B cell (primary cell): ENCODE measurements at regions not wholly inside any gene's neighbourhood (a gene's known extent, or its start where the extent isn't known, plus 50 kb on each side); places are given as distances from the start of the nearest gene placed in this dataset.
"Not testable (repeated sequence)": the region's sequence is repeated elsewhere in the genome, so short reads cannot be mapped to it uniquely, and the experiment has no call there.

Experiments
- ATAC-seq: fragments of 200-7000 bp; cut with Tn5 transposase; one replicate; pipeline ENCODE4 v1.10.0; 2021; ENCODE audit warnings: low read depth, mild to moderate bottlenecking, moderate number of reproducible peaks, moderate library complexity
- CTCF ChIA-PET: fragments of 350-600 bp; sonication (Branson Sonifier 250); formaldehyde crosslinking; loops from one replicate; lab custom pipeline; 2021; ENCODE audit warnings: antibody characterized with exemption, inconsistent platforms; lab: Charles Lee
- POLR2A ChIA-PET: fragments of 350-600 bp; sonication (Branson Sonifier 250); formaldehyde crosslinking; loops from one replicate; lab custom pipeline; 2021; ENCODE audit warnings: antibody characterized with exemption; lab: Charles Lee
- DNase-seq: peaks from one replicate; pipeline ENCODE4 v3.0.0; 2013
- H2AFZ ChIP-seq: 2 replicates; pipeline ENCODE4 v1.6.1; 2012; ENCODE audit warnings: mild to moderate bottlenecking, low read depth, low read length; ENCODE audit not compliant: insufficient read depth, poor library complexity, severe bottlenecking
- H3K27ac ChIP-seq, 2 donors: 1 replicate in 1 of 2; 2 replicates in 1 of 2; pipeline ENCODE4 v1.5.1; 2012 to 2013; ENCODE audit warnings: low read length in 2 of 2, mild to moderate bottlenecking in 2 of 2, moderate library complexity in 1 of 2
- H3K27me3 ChIP-seq, 4 experiments: fragments of 200-600 bp in 1 of 4; sonication (generic) in 1 of 4; replicated peaks in 1 of 4; 1 replicate in 2 of 4; 2 replicates in 2 of 4; pipeline versions ENCODE4 v1.6.1 to v1.7.0; 2013 to 2016; ENCODE audit warnings: low read length in 3 of 4, mild to moderate bottlenecking in 2 of 4, mixed read lengths in 1 of 4, moderate library complexity in 1 of 4; ENCODE audit not compliant: insufficient read depth in 4 of 4, control insufficient read depth in 3 of 4; ENCODE audit errors: control extremely low read depth in 1 of 4
- H3K36me3 ChIP-seq, 2 experiments: replicated peaks in 1 of 2; 1 replicate in 1 of 2; 2 replicates in 1 of 2; pipeline versions ENCODE4 v1.6.1 to v1.7.1; 2013; ENCODE audit warnings: low read length in 1 of 2; ENCODE audit not compliant: insufficient read depth in 2 of 2, control insufficient read depth in 1 of 2; ENCODE audit errors: control extremely low read depth in 1 of 2, extremely low read depth in 1 of 2
- H3K4me1 ChIP-seq, 2 donors: fragments of 200-600 bp in 1 of 2; sonication (generic) in 1 of 2; 1 replicate in 1 of 2; 2 replicates in 1 of 2; pipeline versions ENCODE4 v1.5.1 to v1.6.1; 2013 to 2017; ENCODE audit warnings: low read length in 2 of 2; ENCODE audit not compliant: control insufficient read depth in 2 of 2, insufficient read depth in 2 of 2
- H3K4me2 ChIP-seq: replicated peaks from 2 replicates; pipeline ENCODE3; 2012; ENCODE audit warnings: mild to moderate bottlenecking, low read depth, low read length; ENCODE audit not compliant: poor library complexity, severe bottlenecking
- H3K4me3 ChIP-seq, 5 experiments: fragments of 200-600 bp in 1 of 5; sonication (generic) in 1 of 5; 1 replicate in 3 of 5; 2 replicates in 2 of 5; pipeline versions ENCODE4 v1.5.1 to v1.7.0; 2011 to 2016; ENCODE audit warnings: low read length in 4 of 5, mild to moderate bottlenecking in 4 of 5, low read depth in 2 of 5, control low read depth in 1 of 5, moderate library complexity in 1 of 5; ENCODE audit not compliant: insufficient read depth in 1 of 5; ENCODE audit errors: control extremely low read depth in 1 of 5, extremely low read depth in 1 of 5
- H3K79me2 ChIP-seq: fragments of 200-600 bp; sonication (generic); one replicate; pipeline ENCODE4 v1.6.0; 2016; ENCODE audit warnings: low read length; ENCODE audit not compliant: control insufficient read depth, insufficient read depth
- H3K9ac ChIP-seq: fragments of 200-600 bp; sonication (generic); 2 replicates; pipeline ENCODE4 v1.6.1; 2017; ENCODE audit warnings: mild to moderate bottlenecking, low read length, moderate library complexity
- H3K9me3 ChIP-seq, 3 donors: one replicate each; pipeline versions ENCODE4 v1.6.1 to v1.7.1; 2013; ENCODE audit warnings: low read length in 2 of 3; ENCODE audit not compliant: control insufficient read depth in 2 of 3, insufficient read depth in 1 of 3; ENCODE audit errors: control extremely low read depth in 1 of 3
- H4K20me1 ChIP-seq: 2 replicates; pipeline ENCODE4 v1.6.0; 2012; ENCODE audit warnings: mild to moderate bottlenecking, low read length; ENCODE audit not compliant: insufficient read depth, control insufficient read depth, poor library complexity, severe bottlenecking
- H3K27ac Mint-ChIP-seq: one replicate; pipeline ENCODE4 v1.8.0; 2021; ENCODE audit warnings: mixed read lengths
- H3K27me3 Mint-ChIP-seq: one replicate; pipeline ENCODE4 v1.8.0; 2021; ENCODE audit warnings: mixed read lengths
- H3K4me1 Mint-ChIP-seq: one replicate; pipeline ENCODE4 v1.8.0; 2021; ENCODE audit warnings: mixed read lengths
- H3K4me3 Mint-ChIP-seq: one replicate; pipeline ENCODE4 v1.8.0; 2021; ENCODE audit warnings: mixed read lengths
- H3K9me3 Mint-ChIP-seq: one replicate; pipeline ENCODE4 v1.8.0; 2022; ENCODE audit warnings: mixed read lengths; ENCODE audit not compliant: insufficient read depth
- EZH2 ChIP-seq: IDR thresholded peaks from 2 replicates; pipeline ENCODE4 v1.6.1; 2012; ENCODE audit warnings: borderline replicate concordance, low read depth, mild to moderate bottlenecking, moderate library complexity, low read length; ENCODE audit not compliant: insufficient read depth, poor library complexity, severe bottlenecking
- WGBS: methylation state at CpG from one replicate; pipeline ENCODE4 v1.1.5; 2013; ENCODE audit warnings: missing lambda C conversion rate; ENCODE audit not compliant: insufficient coverage; 5-methylcytosine and 5-hydroxymethylcytosine counted together
- intact Hi-C: fragments of 100-400 bp; cut with micrococcal nuclease; formaldehyde crosslinking; loops from one replicate; pipeline ENCODE4 v1.10.0; 2022
- TF ChIP-seq, protein P1 (sequence below): fragments of 200-600 bp; IDR thresholded peaks from one replicate; pipeline ENCODE4 v1.8.0; 2022; ENCODE audit warnings: antibody characterized with exemption, mild to moderate bottlenecking

DNA sequence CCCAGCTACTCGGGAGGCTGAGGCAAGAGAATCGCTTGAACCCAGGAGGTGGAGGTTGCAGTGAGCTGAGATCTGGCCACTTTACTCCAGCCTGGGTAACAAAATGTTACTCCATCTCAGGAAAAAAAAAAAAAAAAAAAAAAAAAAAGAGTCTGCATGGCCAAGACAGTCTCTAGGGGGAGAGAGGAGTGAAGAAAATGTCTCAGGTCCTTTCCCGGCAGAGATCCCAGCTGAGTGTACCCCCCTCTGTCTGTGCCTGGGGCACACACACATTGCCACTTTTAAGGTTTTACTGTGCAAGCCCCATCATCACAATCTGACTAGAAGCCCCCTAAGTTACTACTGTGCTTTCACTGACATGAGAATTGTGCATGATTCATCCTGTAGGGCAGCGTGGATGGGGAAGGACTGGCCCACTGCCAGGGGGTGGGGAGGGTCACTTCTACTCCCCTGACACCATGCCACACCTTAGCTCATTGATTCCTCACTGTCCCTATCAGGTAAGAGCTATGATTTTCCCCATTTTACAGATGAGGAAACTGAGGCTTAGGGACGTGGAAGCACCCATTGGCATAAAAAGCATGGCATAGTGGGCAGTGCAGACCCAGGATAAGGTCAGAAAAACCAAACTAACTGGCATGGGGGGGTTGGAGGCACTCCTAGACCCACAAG, 102.3 kb upstream of the LARP1 start:
- 100% methylated on average over 2 of the region's 5 CpGs for WGBS
- intact Hi-C loops = no loop called here
- H3K27me3 Mint-ChIP-seq = peaks cover 2% of the 10 kb centered on the region
- no peaks in the 10 kb centered on the region for H3K9me3 Mint-ChIP-seq
- Histone ChIP-seq H3K9ac (no peak overlapping the region), H3K4me2 (no peak overlapping the region), H3K27me3 (peaks cover 0 to under 1% (median under 1%) of the 10 kb centered on the region in 4 experiments), H3K79me2 (no peaks in the 10 kb centered on the region), H3K4me1 (peaks cover 9 to 17% of the 10 kb centered on the region in 2 donors), H4K20me1 (no peaks in the 10 kb centered on the region), H2AFZ (peak overlapping the region; percentile 20), H3K9me3 (no peaks in the 10 kb centered on the region), H3K27ac (no peak overlapping the region), H3K36me3 (no peaks in the 10 kb centered on the region), H3K4me3 (no peak overlapping the region)
- ATAC-seq (no peak), DNase-seq (no peak)
- ChIA-PET POLR2A (no interaction called here), CTCF (interaction anchor here (0.7 to 7.8 kb wide), 2 partner anchors 82 to 159 kb away, joined by 3 to 84 read pairs; no protein-coding TSS in a partner anchor)
- H3K27ac Mint-ChIP-seq = no peak overlapping the region
- no peak overlapping the region for H3K4me3 Mint-ChIP-seq
- no peak for TF ChIP-seq EZH2
- TF ChIP-seq, protein P1, sequence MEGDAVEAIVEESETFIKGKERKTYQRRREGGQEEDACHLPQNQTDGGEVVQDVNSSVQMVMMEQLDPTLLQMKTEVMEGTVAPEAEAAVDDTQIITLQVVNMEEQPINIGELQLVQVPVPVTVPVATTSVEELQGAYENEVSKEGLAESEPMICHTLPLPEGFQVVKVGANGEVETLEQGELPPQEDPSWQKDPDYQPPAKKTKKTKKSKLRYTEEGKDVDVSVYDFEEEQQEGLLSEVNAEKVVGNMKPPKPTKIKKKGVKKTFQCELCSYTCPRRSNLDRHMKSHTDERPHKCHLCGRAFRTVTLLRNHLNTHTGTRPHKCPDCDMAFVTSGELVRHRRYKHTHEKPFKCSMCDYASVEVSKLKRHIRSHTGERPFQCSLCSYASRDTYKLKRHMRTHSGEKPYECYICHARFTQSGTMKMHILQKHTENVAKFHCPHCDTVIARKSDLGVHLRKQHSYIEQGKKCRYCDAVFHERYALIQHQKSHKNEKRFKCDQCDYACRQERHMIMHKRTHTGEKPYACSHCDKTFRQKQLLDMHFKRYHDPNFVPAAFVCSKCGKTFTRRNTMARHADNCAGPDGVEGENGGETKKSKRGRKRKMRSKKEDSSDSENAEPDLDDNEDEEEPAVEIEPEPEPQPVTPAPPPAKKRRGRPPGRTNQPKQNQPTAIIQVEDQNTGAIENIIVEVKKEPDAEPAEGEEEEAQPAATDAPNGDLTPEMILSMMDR = no peak
- H3K4me1 Mint-ChIP-seq = peaks cover 15% of the 10 kb centered on the region

DNA sequence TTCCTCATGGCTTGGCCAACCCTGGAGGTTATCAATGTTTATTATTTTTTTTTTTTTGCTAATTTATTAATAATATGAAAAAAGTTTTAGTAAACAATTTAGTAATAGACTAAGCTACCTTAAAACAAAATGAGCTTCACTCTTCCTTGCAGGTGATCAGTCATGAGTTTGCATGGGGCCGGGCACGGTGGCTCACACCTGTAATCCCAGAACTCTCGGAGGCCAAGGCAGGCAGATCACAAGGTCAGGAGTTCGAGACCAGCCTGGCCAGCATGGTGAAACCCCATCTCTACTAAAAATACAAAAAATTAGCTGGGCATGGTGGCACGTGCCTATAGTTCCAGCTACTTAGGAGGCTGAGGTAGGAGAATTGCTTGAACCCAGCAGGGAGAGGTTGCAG, 103.4 kb upstream of the LARP1 start:
- not testable (repeated sequence) for H3K79me2 ChIP-seq, H3K27ac ChIP-seq, H3K27ac Mint-ChIP-seq, H3K9ac ChIP-seq, H3K4me2 ChIP-seq, DNase-seq, H3K36me3 ChIP-seq, ATAC-seq, H3K9me3 Mint-ChIP-seq, H4K20me1 ChIP-seq, H3K27me3 Mint-ChIP-seq, H2AFZ ChIP-seq, H3K4me3 Mint-ChIP-seq, H3K4me3 ChIP-seq, H3K9me3 ChIP-seq
- peaks cover 20 to 28% of the 10 kb centered on the region in 2 donors for H3K4me1 ChIP-seq
- ChIA-PET CTCF (interaction anchor here (0.7 to 7.8 kb wide), 5 partner anchors 114 to 664 kb away, joined by 3 to 84 read pairs (median 4); no protein-coding TSS in a partner anchor), POLR2A (interaction anchor here (0.7 kb wide), 1 partner anchor 130 kb away, joined by 3 read pairs; no protein-coding TSS in a partner anchor)
- H3K27me3 ChIP-seq = peaks cover 0 to 12% (median 2%) of the 10 kb centered on the region in 4 experiments
- peaks cover 25% of the 10 kb centered on the region for H3K4me1 Mint-ChIP-seq
- intact Hi-C loops = loop anchor here (2.0 kb wide), 2 partner anchors 103 to 207 kb away; partner anchors contain the start of genes CNOT8 and LARP1
- 89% methylated on average over 2 of the region's 5 CpGs for WGBS
